GM21390 (cell line): ENCODE measurements at regions not wholly inside any gene's neighbourhood (a gene's known extent, or its start where the extent isn't known, plus 50 kb on each side); places are given as distances from the start of the nearest gene placed in this dataset.
"Not testable (repeated sequence)": the region's sequence is repeated elsewhere in the genome, so short reads cannot be mapped to it uniquely, and the experiment has no call there.

Experiments used
- ATAC-seq: cut with Tn5 transposase; IDR thresholded peaks from one replicate; pipeline ENCODE4 v1.9.1; 2021; ENCODE audit not compliant: unreplicated experiment

DNA sequence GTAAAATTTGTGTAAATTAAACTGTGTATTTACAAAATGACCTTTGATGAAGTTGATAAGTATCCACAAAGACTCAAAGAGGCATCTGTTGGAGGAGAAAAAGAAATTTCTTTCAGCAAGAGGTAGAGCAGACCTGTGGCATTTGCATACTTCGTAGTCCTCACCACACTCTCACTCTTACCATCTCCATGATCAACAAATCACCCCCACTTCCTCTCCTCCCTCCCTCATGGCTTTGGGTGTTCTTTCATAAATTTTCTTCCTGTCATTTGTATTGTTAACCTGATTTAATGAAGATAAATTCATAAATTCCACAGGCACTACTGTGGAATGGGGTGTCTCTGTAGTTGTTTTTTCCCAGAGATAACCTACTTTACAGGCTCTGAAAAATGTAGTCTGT, 366.5 kb downstream of the ZNF674 start:
- ATAC-seq = no peak

DNA sequence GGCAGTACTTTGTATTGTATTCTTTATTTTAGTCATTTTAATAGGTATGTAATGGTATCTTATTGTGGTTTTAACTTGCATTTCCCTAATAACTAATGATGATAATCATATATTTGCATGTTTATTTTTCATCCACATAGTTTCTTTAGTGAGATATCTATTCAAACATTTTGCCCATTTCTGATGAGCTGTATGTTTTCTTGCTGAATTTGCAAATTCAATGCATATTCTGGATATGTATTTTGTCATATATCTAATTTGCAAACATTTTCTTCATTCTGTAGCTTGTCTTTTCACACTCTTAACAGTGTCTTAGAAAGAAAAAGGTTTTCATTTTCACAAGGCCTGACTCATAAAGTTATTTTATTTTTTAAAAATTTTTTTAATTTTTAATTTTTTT, 372.1 kb downstream of the ZNF674 start:
- no peak for ATAC-seq

DNA sequence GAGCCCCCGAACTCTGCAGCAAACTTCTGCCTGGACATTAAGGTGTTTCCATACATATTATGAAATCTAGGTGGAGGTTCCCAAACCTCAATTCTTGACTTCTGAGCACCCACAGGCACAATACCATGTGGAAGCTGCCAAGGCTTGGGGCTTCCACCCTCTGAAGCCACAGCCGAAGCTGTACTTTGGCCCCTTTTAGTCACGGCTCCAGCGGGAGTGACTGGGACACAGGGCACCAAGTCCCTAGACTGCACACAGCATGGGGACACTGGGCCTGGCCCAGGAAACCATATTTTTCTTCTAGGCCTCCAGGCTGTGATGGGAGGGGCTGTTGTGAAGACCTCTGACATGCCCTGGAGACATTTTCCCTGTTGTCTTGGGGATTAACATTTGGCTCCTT, 373.8 kb downstream of the ZNF674 start:
- ATAC-seq = not testable (repeated sequence)

DNA sequence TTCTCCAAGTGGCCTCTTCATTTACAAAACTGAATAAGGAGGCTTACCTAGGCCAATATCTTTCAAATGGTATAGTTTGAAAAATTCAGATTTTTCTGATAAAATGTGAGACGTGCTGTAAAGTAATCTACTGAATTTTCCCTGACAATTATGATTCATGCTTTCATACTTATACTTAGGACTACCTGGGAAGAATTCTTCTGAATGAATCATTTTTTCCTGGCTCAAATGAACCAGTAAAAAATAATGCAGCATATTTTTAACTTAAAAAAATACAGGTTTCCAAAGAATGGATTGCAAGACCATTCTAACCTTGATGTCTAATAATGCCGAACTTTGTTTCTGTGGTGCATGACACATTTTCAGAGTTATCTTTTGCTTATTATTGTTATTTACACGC, 375.4 kb downstream of the ZNF674 start:
- no peak for ATAC-seq

DNA sequence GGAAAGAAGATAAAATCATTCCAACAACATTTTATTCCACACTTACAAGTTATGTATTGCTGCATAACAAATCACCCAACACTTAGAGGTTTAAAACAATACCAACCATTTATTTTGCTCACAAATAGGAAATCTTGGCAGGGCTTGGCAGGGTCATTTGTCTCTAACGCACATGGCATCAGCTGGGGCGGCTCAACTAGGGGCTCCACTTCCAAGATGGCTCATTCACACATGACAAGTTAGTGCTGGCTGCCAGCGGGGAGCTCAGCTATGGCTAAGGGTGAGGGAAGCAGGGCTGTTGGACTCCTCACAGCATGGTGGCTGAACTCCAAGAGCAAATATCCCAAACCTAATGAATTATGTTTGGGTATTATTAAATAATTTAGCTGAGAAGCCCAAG, 377.0 kb downstream of the ZNF674 start:
- ATAC-seq = no peak

DNA sequence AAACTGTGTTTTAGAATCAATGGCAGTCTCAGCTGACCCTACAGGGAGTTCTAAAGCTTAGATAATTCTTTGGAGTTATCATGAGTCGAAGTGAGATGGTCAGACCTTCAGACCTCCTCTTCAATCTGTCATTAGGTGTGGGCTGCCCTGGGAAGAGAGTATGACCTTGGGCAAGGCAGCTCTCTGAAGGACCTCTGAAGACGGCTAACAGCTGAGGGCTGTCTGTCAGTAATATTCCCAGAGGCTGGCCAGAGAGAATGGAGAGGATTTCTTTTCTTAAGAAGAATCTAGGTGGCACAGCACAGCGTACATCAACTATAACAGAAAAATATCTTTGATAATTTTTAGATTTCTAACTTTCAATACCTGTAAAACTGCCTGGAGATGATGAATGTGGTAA, 379.4 kb downstream of the ZNF674 start:
- no peak for ATAC-seq

DNA sequence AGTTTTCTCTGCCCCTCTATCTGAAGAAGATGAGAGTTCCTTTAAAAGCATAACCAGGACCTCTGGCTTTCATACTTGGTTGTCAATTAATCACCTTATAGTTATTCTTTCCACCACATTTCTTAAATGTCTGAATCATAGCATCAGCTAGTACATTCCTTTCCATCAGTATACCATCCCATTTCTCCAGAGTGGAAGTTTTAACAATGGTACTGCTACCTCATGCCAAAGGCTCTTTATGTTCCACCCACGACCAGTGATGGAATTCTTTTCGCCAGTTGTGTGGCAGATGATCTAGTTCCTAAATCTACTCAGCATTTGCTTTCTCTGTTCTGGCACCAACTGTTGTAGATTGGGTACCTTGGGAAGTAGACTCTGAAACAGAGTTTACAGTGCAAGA, 379.8 kb downstream of the ZNF674 start:
- ATAC-seq = no peak

DNA sequence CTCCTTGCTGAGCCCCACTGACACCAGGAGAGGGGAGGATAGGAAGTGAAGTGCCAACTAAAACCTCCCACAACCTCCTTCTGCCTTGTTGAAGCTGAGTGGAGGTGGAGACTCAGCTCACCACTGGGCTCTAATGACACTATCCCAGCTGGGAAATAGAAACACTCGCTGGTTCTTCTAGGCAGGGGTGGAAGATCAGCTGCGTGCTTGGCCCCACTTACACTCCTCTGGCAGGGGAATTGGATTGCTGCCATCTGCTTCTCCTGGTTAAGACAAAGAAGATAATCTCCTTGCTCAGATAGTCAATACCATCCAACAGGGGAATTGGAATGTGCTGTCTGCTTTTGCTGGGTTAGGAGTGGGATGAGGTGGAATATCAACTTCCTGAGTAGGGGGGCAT, 392.5 kb downstream of the ZNF674 start:
- ATAC-seq = no peak

DNA sequence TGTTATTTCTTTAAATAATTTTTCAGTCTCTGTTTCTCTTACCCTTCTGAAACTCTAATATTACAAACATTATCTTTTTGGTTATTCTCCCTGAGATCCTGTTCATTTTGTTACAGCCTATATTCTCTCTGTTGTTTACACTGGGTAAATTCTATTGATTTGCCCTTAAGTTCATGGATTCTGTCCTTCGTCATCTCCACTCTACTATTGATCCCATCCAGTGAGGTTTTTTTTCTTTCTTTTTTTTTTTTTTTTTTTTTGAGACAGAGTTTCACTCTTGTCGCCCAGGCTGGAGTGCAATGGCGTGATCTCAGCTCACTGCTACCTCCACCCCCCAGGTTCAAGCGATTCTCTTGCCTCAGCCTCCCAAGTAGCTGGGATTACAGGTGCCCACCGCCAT, 393.9 kb downstream of the ZNF674 start:
- not testable (repeated sequence) for ATAC-seq

DNA sequence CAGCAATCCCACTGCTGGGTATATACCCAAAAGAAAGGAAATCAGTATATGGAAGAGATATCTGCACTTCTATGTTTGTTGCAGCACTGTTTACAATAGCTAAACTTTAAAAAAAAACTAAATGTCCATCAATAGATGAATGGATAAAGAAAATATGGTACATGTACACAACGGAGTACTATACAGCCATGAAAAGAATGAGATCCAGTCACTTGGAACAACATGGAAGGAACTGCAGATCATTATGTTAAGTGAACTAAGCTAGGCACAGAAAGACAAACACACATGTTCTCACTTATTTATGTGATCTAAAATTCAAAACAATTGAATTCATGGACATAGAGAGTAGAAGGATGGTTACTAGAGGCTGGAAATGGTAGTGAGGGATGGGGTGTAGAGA, 400.7 kb downstream of the ZNF674 start:
- no peak for ATAC-seq

DNA sequence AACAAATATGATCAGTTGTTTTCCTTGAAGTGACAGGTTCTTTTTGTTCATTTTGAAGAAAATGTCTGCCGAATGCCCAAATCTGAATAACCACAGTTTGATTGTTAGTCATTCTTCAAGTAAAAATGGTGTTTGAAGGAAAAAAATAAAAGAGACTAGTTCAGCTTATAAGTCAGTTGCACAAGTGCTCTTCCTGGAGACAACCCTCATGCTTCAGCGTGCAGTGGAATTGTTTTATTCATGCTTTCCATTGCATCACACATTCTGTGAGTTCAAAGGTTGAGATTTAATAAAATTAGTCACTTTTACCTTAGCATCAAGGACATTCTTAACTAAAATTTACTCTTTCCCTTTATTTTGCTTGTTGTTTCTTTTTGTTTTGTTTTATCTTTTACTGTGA, 404.9 kb downstream of the ZNF674 start:
- no peak for ATAC-seq

DNA sequence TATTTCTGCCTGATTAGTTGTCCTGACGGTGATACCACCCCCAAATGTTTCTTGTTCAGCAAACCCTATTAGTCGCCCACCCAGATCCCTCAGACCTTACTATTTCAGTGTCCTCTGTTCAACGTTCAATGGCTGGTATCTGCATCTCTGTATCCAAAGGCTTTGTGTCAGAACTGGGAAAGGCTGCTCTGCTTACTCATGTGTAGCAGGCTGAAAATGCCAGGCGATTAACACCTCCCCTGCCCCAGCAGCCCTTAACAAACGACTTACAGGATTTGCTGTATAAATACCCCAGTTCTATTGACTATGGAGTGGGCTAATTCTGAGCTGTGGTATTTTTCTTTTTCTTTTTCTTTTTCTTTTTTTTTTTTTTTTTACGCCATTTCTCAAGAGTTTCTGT, 415.0 kb downstream of the ZNF674 start:
- no peak for ATAC-seq

DNA sequence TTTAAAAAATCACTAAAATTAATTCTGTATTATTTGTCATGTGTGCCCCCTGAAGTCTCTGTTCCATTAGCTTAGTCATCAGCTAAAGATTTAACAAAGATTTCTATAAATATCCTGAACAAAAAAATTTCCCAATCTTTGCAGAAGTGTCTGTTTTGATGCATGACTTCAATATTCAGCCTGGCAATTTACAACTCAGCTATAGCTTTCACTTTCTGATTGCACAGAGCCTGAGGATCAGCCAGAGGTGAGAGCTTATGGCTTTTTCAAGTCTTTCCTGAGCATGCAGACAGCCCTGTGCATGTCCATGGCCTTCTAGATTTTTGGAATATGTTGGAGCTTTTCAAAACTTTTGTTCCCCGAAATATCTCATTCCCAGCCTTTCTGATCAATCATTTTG, 420.1 kb downstream of the ZNF674 start:
- ATAC-seq = no peak

DNA sequence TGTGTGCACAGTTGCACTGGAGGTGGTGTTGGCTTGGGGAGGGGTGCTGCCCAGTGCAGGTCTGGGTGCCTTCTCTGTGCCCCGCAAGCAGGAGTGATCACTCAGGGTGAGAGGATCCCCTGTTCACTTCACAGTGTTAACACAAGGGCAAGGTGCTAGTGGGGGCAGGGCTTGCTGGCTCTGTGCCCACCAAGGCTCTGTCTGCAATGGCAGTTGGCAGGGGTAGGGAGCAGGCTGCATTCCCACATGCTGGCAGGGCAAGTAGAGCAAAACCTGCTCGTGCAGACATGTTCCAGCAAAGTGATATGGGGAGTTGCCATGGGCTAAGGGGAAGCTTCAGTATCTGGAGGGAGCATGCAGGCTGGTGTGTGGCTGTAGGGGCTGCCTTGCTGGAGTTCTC, 428.0 kb downstream of the ZNF674 start:
- ATAC-seq = no peak

DNA sequence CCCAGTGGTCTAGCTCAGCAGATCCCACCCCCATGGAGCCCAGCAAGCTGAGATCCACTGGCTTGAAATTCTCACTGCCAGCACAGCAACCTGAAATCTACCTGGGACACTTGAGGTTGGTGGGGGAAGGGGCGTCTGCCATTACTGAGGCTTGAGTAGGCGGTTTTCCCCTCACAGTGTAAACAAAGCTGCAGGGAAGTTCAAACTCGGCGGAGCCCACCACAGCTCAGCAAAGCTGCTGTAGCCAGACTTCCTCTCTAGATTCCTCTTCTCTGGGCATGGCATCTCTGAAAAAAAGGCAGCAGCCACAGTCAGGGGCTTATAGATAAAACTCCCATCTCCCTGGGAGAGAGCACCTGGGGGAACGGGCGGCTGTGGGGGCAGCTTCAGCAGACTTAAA, 457.9 kb downstream of the ZNF674 start:
- not testable (repeated sequence) for ATAC-seq

DNA sequence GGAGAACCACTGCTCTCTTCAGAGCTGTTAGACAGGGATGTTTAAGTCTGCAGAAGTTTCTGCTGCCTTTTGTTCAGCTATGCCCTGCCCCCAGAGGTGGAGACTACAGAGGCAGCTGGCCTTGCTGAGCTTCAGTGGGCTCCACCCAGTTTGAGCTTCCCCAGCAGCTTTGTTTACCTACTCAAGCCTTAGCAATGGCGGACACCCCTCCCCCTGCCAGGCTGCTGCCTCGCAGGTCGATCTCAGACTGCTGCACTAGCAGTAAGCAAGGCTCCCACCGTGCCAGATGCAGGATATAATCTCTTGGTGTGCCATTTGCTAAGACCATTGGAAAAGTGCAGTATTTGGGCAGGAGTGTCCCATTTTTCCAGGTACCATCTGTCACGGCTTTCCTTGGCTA, 465.1 kb downstream of the ZNF674 start:
- ATAC-seq = not testable (repeated sequence)

DNA sequence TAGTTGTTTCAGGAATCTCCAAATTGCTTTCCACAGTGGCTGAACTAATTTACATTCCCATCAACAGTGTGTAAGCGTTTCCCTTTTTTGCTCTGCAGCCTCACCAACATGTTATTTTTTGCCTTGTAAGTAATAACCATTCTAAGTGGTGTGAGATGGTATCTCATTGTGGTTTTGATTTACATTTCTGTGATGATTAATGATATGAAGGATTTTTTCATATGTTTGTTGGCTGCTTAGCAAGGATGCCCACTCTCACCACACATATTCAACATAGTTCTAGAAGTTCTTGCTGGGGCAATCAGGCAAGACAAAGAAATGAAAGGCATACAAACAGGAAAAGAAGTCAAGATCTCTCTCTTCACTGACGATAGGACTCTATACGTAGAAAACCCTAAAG, 472.4 kb downstream of the ZNF674 start:
- ATAC-seq = no peak

DNA sequence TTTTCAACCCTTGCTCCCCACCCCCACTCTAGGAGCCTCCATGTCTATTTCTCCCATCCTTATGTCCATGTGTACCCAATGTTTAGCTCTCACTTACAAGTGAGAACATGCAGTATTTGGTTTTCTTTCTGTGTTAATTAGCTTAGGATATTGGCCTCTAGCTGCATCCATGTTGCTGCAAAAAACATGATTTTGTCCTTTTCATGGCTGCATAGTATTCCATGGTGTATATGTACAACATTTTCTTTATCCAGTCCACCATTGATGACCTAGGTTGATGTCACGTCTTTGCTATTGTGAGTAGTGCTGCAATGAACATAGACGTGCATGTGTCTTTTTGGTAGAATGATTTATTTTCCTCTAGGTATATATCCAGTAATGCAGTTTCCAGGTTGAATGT, 472.8 kb downstream of the ZNF674 start:
- ATAC-seq = no peak

DNA sequence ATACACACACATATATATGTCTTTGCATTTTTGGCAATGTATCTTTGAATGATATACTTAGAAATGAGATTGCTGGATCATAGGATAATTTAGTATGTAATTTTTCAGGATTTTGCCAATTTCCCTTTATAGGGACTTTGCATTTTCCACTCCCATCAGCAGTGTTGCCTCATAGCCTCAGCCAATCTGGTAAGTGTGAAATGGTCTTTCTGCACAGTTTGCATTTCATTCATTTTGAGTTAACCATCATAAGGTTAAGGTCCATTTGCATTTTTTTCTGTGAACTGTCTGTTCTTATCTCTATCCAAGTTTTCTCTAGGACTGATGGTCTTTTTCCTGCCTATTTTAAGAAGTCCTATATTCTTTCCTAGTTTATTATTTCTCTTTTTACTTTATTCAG, 474.8 kb downstream of the ZNF674 start:
- ATAC-seq = no peak

DNA sequence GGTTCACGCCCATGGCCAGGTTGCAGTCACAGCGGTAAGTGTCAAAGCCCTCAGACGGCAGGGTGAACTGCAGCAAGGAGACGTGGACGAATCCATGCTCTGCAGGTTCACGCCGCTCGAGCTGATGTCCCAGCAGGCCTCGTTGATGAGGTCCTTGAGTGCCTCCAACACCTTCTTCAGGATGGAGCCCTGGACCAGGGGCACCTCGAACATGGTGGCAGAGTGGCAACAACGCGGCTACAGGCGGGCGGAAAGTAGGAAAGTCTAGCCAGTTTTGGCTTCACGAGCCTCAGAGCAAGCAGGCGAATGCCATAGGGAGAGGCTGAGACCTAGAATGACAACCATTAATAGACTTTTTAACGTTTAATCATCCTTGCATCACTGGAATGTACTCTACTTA, 485.9 kb downstream of the ZNF674 start:
- ATAC-seq = no peak

DNA sequence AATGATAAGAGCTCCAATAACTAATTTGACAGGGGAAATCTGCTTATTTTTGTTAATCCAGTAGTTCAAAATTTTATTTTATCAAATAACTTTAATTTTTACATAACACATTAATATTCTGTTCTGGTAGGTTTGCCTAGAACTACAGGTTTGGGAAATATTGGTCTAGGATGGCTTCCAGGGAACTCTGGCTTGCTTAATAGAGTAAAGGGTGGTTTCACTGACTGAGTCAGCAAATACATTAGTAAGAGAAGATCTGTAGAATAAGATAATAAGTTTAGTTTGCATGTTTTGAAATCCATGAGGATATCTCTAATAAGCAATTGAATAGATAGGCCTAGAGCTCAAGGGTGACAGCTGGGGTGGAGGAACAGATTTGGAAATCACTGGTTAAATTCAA, 500.7 kb downstream of the ZNF674 start:
- no peak for ATAC-seq

DNA sequence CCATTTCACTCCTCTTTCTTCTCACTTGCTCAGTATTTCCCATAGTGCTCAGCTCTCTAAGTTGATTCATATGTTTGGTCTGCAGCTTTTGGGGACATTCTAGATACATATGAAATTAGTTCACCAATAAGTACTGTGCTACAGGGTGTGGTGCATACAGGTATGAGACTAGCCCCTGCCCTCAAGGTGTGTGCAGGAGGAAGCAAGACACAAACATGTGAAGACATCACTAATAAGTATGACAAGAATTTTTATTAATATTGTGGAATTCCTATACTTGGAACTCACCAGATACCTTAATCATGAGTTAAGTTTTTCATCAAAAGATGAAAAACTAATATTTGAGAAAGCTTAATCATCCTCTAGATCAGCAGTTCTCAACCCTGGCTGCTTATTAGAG, 505.2 kb downstream of the ZNF674 start:
- ATAC-seq = no peak

DNA sequence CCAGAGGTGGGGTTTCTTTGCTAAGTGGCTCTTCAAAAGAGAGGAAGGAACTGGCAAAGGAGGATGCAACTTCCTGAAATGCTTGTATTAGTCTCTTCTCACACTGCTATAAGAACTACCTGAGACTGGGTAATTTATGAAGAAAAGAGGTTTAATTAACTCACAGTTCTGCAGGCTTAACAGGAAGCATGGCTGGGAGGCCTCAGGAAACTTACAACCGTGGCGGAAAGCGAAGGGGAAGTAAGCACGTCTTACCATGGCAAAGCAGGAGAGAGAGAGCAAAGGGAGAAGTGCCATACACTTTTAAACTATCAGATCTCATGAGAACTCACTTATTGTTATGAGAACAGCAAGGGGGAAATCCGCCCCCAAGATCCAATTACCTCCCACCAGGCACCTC, 505.7 kb downstream of the ZNF674 start:
- ATAC-seq = no peak

DNA sequence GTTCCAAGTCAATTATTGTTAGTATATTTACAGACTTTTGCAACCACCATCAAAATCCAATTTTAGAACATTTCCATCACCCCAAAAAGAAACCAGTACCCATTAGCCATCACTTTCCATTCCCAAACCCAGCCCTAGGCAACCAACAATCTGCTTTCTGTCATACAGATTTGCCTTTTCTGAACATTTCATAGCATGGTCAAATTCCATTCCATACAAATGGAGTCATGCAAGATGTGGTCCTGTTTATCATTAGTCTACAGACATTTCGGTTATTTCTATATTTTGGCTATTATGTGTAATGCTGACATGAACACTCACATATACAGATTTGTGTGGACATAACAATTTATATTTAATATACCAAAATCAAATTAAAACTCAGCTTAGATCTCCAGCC, 508.7 kb downstream of the ZNF674 start:
- ATAC-seq = no peak
